ENCODE measurements at regions not wholly inside any gene's neighbourhood (a gene's known extent, or its start where the extent isn't known, plus 50 kb on each side); places are given as distances from the start of the nearest gene placed in this dataset.

DNA sequence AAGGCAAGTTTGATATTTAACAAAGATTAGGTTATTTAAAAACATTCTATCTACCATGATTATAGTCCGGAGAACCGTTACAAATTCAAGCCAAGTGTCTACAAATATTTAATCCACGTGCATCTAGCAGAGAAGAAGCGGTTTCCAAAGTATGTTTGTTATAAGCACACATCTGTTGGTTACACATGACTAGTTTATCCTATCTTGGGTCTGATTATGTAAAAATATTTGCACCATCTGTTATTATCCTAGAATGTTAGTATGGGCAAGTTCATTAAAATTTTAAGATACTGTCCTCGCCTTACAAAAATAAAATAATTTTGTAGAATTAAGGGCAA is 289.2 kb upstream of the VSTM2A start:
- H3K9me2 ChIP-seq (replicated peaks; ENCODE audit: low read depth, low read length), result no peaks in the 10 kb centered on the region
- no peaks in the 10 kb centered on the region for H3K27me3 ChIP-seq (ENCODE audit: insufficient read depth, low read length, poor library complexity, severe bottlenecking)
- H3K79me2 ChIP-seq (ENCODE audit: insufficient read depth, low read length), result no peaks in the 10 kb centered on the region
- no peaks in the 10 kb centered on the region for H4K20me1 ChIP-seq (ENCODE audit: insufficient read depth, low read length, poor library complexity, severe bottlenecking)
- no peak overlapping the region for H3K9ac ChIP-seq (ENCODE audit: low read depth, low read length, poor library complexity, severe bottlenecking)
- H3K9me3 ChIP-seq (ENCODE audit: insufficient read depth, low read depth, low read length), result no peaks in the 10 kb centered on the region
- H3K4me2 ChIP-seq (ENCODE audit: low read depth, low read length, poor library complexity, severe bottlenecking), result no peak overlapping the region
- no peaks in the 10 kb centered on the region for H3F3A ChIP-seq (ENCODE audit: low read depth)
- TF ChIP-seq, protein P1, sequence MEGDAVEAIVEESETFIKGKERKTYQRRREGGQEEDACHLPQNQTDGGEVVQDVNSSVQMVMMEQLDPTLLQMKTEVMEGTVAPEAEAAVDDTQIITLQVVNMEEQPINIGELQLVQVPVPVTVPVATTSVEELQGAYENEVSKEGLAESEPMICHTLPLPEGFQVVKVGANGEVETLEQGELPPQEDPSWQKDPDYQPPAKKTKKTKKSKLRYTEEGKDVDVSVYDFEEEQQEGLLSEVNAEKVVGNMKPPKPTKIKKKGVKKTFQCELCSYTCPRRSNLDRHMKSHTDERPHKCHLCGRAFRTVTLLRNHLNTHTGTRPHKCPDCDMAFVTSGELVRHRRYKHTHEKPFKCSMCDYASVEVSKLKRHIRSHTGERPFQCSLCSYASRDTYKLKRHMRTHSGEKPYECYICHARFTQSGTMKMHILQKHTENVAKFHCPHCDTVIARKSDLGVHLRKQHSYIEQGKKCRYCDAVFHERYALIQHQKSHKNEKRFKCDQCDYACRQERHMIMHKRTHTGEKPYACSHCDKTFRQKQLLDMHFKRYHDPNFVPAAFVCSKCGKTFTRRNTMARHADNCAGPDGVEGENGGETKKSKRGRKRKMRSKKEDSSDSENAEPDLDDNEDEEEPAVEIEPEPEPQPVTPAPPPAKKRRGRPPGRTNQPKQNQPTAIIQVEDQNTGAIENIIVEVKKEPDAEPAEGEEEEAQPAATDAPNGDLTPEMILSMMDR (conservative IDR thresholded peaks at IDR 0.05; ENCODE audit: low read length), result no peak
- TF ChIP-seq EZH2phosphoT487 (IDR thresholded peaks at IDR 0.05; ENCODE audit: borderline replicate concordance), result no peak
- H3K4me3 ChIP-seq (ENCODE audit: low read length, poor library complexity, severe bottlenecking), result no peak overlapping the region
- no peak overlapping the region for H2AFZ ChIP-seq (ENCODE audit: low read length)
- H3K36me3 ChIP-seq (ENCODE audit: insufficient read depth, low read length), result no peaks in the 10 kb centered on the region
- H3K4me1 ChIP-seq (ENCODE audit: insufficient read depth, low read length, poor library complexity, severe bottlenecking), result no peaks in the 10 kb centered on the region

DNA sequence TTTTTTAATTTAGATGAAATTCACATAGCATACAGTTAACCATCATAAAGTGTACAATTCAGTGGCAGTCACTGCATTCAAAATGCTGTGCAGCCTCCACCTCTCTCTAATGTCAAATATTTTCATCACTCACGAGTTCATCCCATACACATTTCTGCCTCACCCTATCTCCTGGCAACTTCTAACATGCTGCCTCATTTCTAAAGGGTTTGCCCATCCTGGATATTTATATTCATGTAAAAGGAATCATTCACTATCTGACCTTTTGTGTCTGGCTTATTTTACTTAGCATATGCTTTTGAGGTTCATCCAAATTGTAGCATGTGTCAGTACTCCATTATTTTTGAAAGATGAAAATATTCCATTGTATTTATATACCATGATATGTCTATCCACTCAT is 286.9 kb upstream of the VSTM2A start:
- TF ChIP-seq, protein P1 (conservative IDR thresholded peaks at IDR 0.05; ENCODE audit: low read length), result no peak
- TF ChIP-seq EZH2phosphoT487 (IDR thresholded peaks at IDR 0.05; ENCODE audit: borderline replicate concordance), result no peak
- Histone ChIP-seq H3K27me3 (ENCODE audit: insufficient read depth, low read length, poor library complexity, severe bottlenecking) (no peaks in the 10 kb centered on the region), H3K79me2 (ENCODE audit: insufficient read depth, low read length) (no peaks in the 10 kb centered on the region), H3K9me2 (replicated peaks; ENCODE audit: low read depth, low read length) (no peaks in the 10 kb centered on the region), H3K4me1 (ENCODE audit: insufficient read depth, low read length, poor library complexity, severe bottlenecking) (no peaks in the 10 kb centered on the region), H4K20me1 (ENCODE audit: insufficient read depth, low read length, poor library complexity, severe bottlenecking) (no peaks in the 10 kb centered on the region), H3K4me3 (ENCODE audit: low read length, poor library complexity, severe bottlenecking) (no peak overlapping the region), H3F3A (ENCODE audit: low read depth) (no peaks in the 10 kb centered on the region), H3K9ac (ENCODE audit: low read depth, low read length, poor library complexity, severe bottlenecking) (no peak overlapping the region), H2AFZ (ENCODE audit: low read length) (no peak overlapping the region), H3K4me2 (ENCODE audit: low read depth, low read length, poor library complexity, severe bottlenecking) (no peak overlapping the region), H3K36me3 (ENCODE audit: insufficient read depth, low read length) (no peaks in the 10 kb centered on the region), H3K9me3 (ENCODE audit: insufficient read depth, low read depth, low read length) (no peaks in the 10 kb centered on the region)

DNA sequence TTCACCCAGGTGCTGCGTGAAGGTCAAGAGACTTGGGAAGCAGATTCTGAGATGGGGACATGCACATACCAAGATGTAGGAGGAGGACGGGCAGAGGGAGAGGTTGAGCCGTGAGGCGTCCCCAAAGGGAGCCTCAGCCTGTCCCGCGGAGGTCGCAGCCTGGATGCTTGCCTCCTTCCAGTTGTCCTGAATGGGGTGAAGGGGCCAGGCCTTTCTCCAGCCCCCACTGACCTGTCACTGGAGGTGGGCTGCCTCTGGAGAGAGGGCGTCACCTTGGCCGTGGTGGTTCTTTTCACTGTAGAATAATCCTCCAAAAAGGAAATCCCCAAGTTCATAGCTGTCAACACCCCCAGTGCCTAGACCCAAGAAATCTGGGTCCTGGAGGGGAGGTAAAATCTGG is 283.0 kb upstream of the VSTM2A start:
- no peaks in the 10 kb centered on the region for H4K20me1 ChIP-seq (ENCODE audit: insufficient read depth, low read length, poor library complexity, severe bottlenecking)
- no peaks in the 10 kb centered on the region for H3K4me1 ChIP-seq (ENCODE audit: insufficient read depth, low read length, poor library complexity, severe bottlenecking)
- H3F3A ChIP-seq (ENCODE audit: low read depth), result no peaks in the 10 kb centered on the region
- no peaks in the 10 kb centered on the region for H3K9me2 ChIP-seq (replicated peaks; ENCODE audit: low read depth, low read length)
- H3K4me3 ChIP-seq (ENCODE audit: low read length, poor library complexity, severe bottlenecking), result no peak overlapping the region
- no peaks in the 10 kb centered on the region for H3K27me3 ChIP-seq (ENCODE audit: insufficient read depth, low read length, poor library complexity, severe bottlenecking)
- no peak overlapping the region for H3K9ac ChIP-seq (ENCODE audit: low read depth, low read length, poor library complexity, severe bottlenecking)
- H3K4me2 ChIP-seq (ENCODE audit: low read depth, low read length, poor library complexity, severe bottlenecking), result no peak overlapping the region
- H2AFZ ChIP-seq (ENCODE audit: low read length), result no peak overlapping the region
- H3K36me3 ChIP-seq (ENCODE audit: insufficient read depth, low read length), result no peaks in the 10 kb centered on the region
- H3K79me2 ChIP-seq (ENCODE audit: insufficient read depth, low read length), result no peaks in the 10 kb centered on the region
- no peak for TF ChIP-seq EZH2phosphoT487 (IDR thresholded peaks at IDR 0.05; ENCODE audit: borderline replicate concordance)
- TF ChIP-seq, protein P1 (conservative IDR thresholded peaks at IDR 0.05; ENCODE audit: low read length), result no peak
- no peaks in the 10 kb centered on the region for H3K9me3 ChIP-seq (ENCODE audit: insufficient read depth, low read depth, low read length)

Data from Loucy (cell line).